HepG2 (cell line): ENCODE measurements at regions not wholly inside any gene's neighbourhood (a gene's known extent, or its start where the extent isn't known, plus 50 kb on each side); places are given as distances from the start of the nearest gene placed in this dataset.

Experiments
- ATAC-seq: fragments of 200-7000 bp; cut with Tn5 transposase; 3 replicates; pipeline ENCODE4 v1.9.1; 2020; ENCODE audit warnings: mild to moderate bottlenecking, moderate library complexity
- BruUV-seq: library from RNA; stranded (reverse); fragments of 400-500 nt; replicated peaks from 2 replicates; lab custom pipeline; 2021; lab: Mats Ljungman, UMichigan
- CTCF ChIA-PET: fragments of 300-600 bp; formaldehyde crosslinking; extraction: SDS; loops from one replicate; lab custom pipeline; 2021; ENCODE audit warnings: low total read pairs, inconsistent platforms, low intra/inter-chr PET ratio; lab: Yijun Ruan, JAX
- POLR2A ChIA-PET: fragments of 350-600 bp; sonication (Branson Sonifier 250); formaldehyde crosslinking; loops from one replicate; lab custom pipeline; 2020; ENCODE audit warnings: antibody characterized with exemption, inconsistent platforms; lab: Yijun Ruan, JAX
- DNase-seq: peaks from one replicate; pipeline ENCODE4 v3.0.0-alpha.2; 2015; ENCODE audit warnings: low spot score
- FAIRE-seq: peaks from 3 replicates; lab custom pipeline; 2011; peaks lifted over from hg19 to GRCh38; lab: Jason Lieb, UNC
- H2AFZ ChIP-seq: one replicate; pipeline ENCODE4 v1.6.1; 2011; ENCODE audit warnings: low read length, inconsistent platforms
- H3K27ac ChIP-seq: fragments of 300-600 bp; 3 replicates; pipeline ENCODE4 v1.8.0; 2011; ENCODE audit warnings: mixed run types, mild to moderate bottlenecking, mixed read lengths, low read length, inconsistent platforms; ENCODE audit not compliant: insufficient read depth; ENCODE audit errors: extremely low read length
- H3K27me3 ChIP-seq, 2 experiments: fragments of 200-600 bp in 1 of 2; 2 replicates in 1 of 2; 3 replicates in 1 of 2; pipeline versions ENCODE4 v1.6.0 to v1.8.0; 2011; ENCODE audit warnings: low read length in 2 of 2, mild to moderate bottlenecking in 2 of 2, moderate library complexity in 2 of 2, inconsistent platforms in 1 of 2; ENCODE audit not compliant: insufficient read depth in 2 of 2, control insufficient read depth in 1 of 2
- H3K36me3 ChIP-seq, 2 experiments: fragments of 200-600 bp in 1 of 2; replicated peaks in 1 of 2; 2 replicates in 1 of 2; 3 replicates in 1 of 2; pipeline versions ENCODE4 v1.5.1 to v1.8.0; 2011; ENCODE audit warnings: low read length in 2 of 2, inconsistent platforms in 1 of 2; ENCODE audit not compliant: insufficient read depth in 2 of 2, control insufficient read depth in 1 of 2
- H3K4me1 ChIP-seq: 2 replicates; pipeline ENCODE4 v1.5.1; 2012; ENCODE audit warnings: low read length, inconsistent platforms; ENCODE audit not compliant: insufficient read depth
- H3K4me2 ChIP-seq: 2 replicates; pipeline ENCODE4 v1.6.0; 2011; ENCODE audit warnings: low read depth, low read length, inconsistent platforms
- H3K4me3 ChIP-seq, 3 experiments: fragments of 200-600 bp in 1 of 3; sonication (generic), shearing (Covaris generic) in 1 of 3; replicated peaks in 1 of 3; 2 replicates each; pipeline ENCODE4 v1.5.1; 2011 to 2016; ENCODE audit warnings: low read length in 3 of 3, inconsistent platforms in 2 of 3, low read depth in 2 of 3, mild to moderate bottlenecking in 2 of 3, control low read depth in 1 of 3, mixed read lengths in 1 of 3; ENCODE audit not compliant: insufficient read depth in 1 of 3
- H3K79me2 ChIP-seq: one replicate; pipeline ENCODE4 v1.6.1; 2011; ENCODE audit warnings: low read length, inconsistent platforms; ENCODE audit not compliant: insufficient read depth
- H3K9ac ChIP-seq: 2 replicates; pipeline ENCODE4 v1.6.0; 2011; ENCODE audit warnings: mild to moderate bottlenecking, low read depth, low read length, inconsistent platforms; ENCODE audit not compliant: insufficient read depth
- H3K9me3 ChIP-seq: 2 replicates; pipeline ENCODE4 v1.5.1; 2012; ENCODE audit warnings: mild to moderate bottlenecking, low read length
- H4K20me1 ChIP-seq: 2 replicates; pipeline ENCODE4 v1.6.0; 2011; ENCODE audit warnings: inconsistent platforms, mild to moderate bottlenecking, low read length, moderate library complexity; ENCODE audit not compliant: insufficient read depth
- BORCS8-MEF2B ChIP-seq: sonication (generic); formaldehyde crosslinking; IDR thresholded peaks from 2 replicates; pipeline ENCODE4 v1.8.0; 2022; ENCODE audit warnings: mild to moderate bottlenecking, missing genetic modification reagents
- CHD4 ChIP-seq: fragments of 200-600 bp; sonication (generic); IDR thresholded peaks from 2 replicates; pipeline ENCODE4 v1.7.0; 2017; ENCODE audit warnings: mild to moderate bottlenecking, low read length, borderline replicate concordance
- FLYWCH1 ChIP-seq: sonication (generic); formaldehyde crosslinking; IDR thresholded peaks from 2 replicates; pipeline ENCODE4 v1.8.1; 2023; ENCODE audit warnings: mild to moderate bottlenecking, missing genetic modification reagents
- HNF4G ChIP-seq, 2 experiments: sonication (generic) in 1 of 2; formaldehyde crosslinking in 1 of 2; IDR thresholded peaks; 2 replicates each; pipeline versions ENCODE4 v1.4.0 to v1.6.1; 2011 to 2020; ENCODE audit warnings: borderline replicate concordance in 2 of 2, low read depth in 2 of 2, mild to moderate bottlenecking in 2 of 2, low read length in 1 of 2, missing genetic modification reagents in 1 of 2, moderate library complexity in 1 of 2
- NBN ChIP-seq: fragments of 450-650 bp; conservative IDR thresholded peaks from 2 replicates; pipeline ENCODE4 v1.6.1; 2017
- NFYC ChIP-seq: IDR thresholded peaks from 2 replicates; pipeline ENCODE4 v1.6.1; 2016; ENCODE audit warnings: missing genetic modification reagents, missing compliant biosample characterization
- POLR2AphosphoS5 ChIP-seq: IDR thresholded peaks from 2 replicates; pipeline ENCODE4 v1.6.1; 2012; ENCODE audit warnings: low read depth, low read length
- WIZ ChIP-seq: sonication (generic); formaldehyde crosslinking; IDR thresholded peaks from 2 replicates; pipeline ENCODE4 v1.5.1; 2020; ENCODE audit warnings: mild to moderate bottlenecking, missing genetic modification reagents
- ZKSCAN8 ChIP-seq: IDR thresholded peaks from 2 replicates; pipeline ENCODE4 v1.6.1; 2016; ENCODE audit warnings: borderline replicate concordance, missing genetic modification reagents, missing compliant biosample characterization
- ZNF382 ChIP-seq: sonication (generic); formaldehyde crosslinking; IDR thresholded peaks from 2 replicates; pipeline ENCODE4 v1.5.0; 2020; ENCODE audit warnings: missing genetic modification reagents, mild to moderate bottlenecking, borderline replicate concordance
- ZNF432 ChIP-seq: sonication (generic); formaldehyde crosslinking; IDR thresholded peaks from 2 replicates; pipeline ENCODE4 v1.5.0; 2020; ENCODE audit warnings: missing genetic modification reagents, mild to moderate bottlenecking, borderline replicate concordance
- ZNF710 ChIP-seq: sonication (generic); formaldehyde crosslinking; IDR thresholded peaks from 2 replicates; pipeline ENCODE4 v1.5.0; 2020; ENCODE audit warnings: mild to moderate bottlenecking, missing genetic modification reagents, borderline replicate concordance
- WGBS: methylation state at CpG from one replicate; pipeline ENCODE4 v1.1.6; 2017; ENCODE audit warnings: low lambda C conversion rate; 5-methylcytosine and 5-hydroxymethylcytosine counted together
- in situ Hi-C: cut with HindIII; loops from 2 replicates; pipeline ENCODE4 v1.10.0; 2017; ENCODE audit warnings: low pct_unique_long_range_greater_than_20kb; ENCODE audit not compliant: extremely low pct_ligation_motif_present
- intact Hi-C: fragments of 100-400 bp; cut with micrococcal nuclease; formaldehyde crosslinking; loops from one replicate; pipeline ENCODE4 v1.10.0; 2022; ENCODE audit not compliant: unreplicated experiment
- TF ChIP-seq, protein P1 (sequence below): sonication (generic); formaldehyde crosslinking; IDR thresholded peaks from 2 replicates; pipeline ENCODE4 v1.8.1; 2023; ENCODE audit warnings: mild to moderate bottlenecking, missing genetic modification reagents, borderline replicate concordance
- TF ChIP-seq, protein P2 (sequence below): sonication (generic); formaldehyde crosslinking; IDR thresholded peaks from 2 replicates; pipeline ENCODE4 v1.4.0; 2020; ENCODE audit warnings: low read depth, mild to moderate bottlenecking, missing genetic modification reagents

DNA sequence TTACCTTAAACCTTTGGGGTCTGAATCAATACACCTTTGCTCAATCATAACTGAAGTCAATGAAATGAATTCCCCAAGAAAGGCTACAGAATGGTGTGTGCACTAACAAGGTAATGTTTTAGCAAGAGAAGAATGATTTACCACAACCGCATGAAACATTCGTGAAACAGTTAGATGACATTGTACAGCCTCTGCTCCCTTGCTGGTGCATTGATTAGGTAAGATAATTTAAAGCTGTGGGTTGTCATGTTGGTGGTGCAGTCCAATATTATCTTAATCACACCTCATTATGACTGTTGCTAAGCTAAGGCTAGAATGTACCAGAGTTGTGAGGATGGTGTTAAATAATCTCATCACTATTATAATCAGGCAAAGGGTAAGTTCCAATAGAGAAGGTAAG, 1673.2 kb upstream of the PRR20A start:
- no peaks in the 10 kb centered on the region for H3K36me3 ChIP-seq
- CTCF ChIA-PET: no interaction called here
- POLR2A ChIA-PET: no interaction called here
- in situ Hi-C loops: no loop called here
- ATAC-seq (no peak), FAIRE-seq (no peak), DNase-seq (no peak)
- no peak overlapping the region for H3K27ac ChIP-seq
- intact Hi-C loops: no loop called here
- no peaks in the 10 kb centered on the region for H3K4me1 ChIP-seq
- H3K9me3 ChIP-seq: peaks cover 17% of the 10 kb centered on the region
- TF ChIP-seq, protein P1, sequence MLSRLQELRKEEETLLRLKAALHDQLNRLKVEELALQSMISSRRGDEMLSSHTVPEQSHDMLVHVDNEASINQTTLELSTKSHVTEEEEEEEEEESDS: no peak
- TF ChIP-seq NFYC (CRISPR knock-in tag): no peak
- TF ChIP-seq HNF4G (IDR thresholded peaks at IDR 0.05; ENCODE audit: borderline replicate concordance, low read depth, low read length): no peak
- no peak for TF ChIP-seq HNF4G (CRISPR knock-in tag; IDR thresholded peaks at IDR 0.05; ENCODE audit: borderline replicate concordance, low read depth)
- no peak for TF ChIP-seq ZNF710 (CRISPR knock-in tag)
- TF ChIP-seq POLR2AphosphoS5: no peak
- no peak for TF ChIP-seq NBN
- no peak for TF ChIP-seq ZNF432 (CRISPR knock-in tag)
- no peak for TF ChIP-seq BORCS8-MEF2B
- no peak for TF ChIP-seq WIZ
- TF ChIP-seq CHD4: no peak
- TF ChIP-seq FLYWCH1 (CRISPR knock-in tag): no peak
- no peak for TF ChIP-seq ZKSCAN8 (CRISPR knock-in tag)
- TF ChIP-seq, protein P2, sequence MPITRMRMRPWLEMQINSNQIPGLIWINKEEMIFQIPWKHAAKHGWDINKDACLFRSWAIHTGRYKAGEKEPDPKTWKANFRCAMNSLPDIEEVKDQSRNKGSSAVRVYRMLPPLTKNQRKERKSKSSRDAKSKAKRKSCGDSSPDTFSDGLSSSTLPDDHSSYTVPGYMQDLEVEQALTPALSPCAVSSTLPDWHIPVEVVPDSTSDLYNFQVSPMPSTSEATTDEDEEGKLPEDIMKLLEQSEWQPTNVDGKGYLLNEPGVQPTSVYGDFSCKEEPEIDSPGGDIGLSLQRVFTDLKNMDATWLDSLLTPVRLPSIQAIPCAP (CRISPR knock-in tag): no peak
- TF ChIP-seq ZNF382 (CRISPR knock-in tag): no peak
- H3K4me3 ChIP-seq: no peak overlapping the region
- no peak overlapping the region for H2AFZ ChIP-seq
- H3K79me2 ChIP-seq: no peaks in the 10 kb centered on the region
- BruUV-seq: no TSS peak
- H3K4me2 ChIP-seq: no peak overlapping the region
- H3K27me3 ChIP-seq: no peaks in the 10 kb centered on the region
- 53% methylated on average over 2 of the region's 2 CpGs for WGBS
- H3K9ac ChIP-seq: no peak overlapping the region
- H4K20me1 ChIP-seq: no peaks in the 10 kb centered on the region
